K562 (cell line): ENCODE measurements at regions not wholly inside any gene's neighbourhood (a gene's known extent, or its start where the extent isn't known, plus 50 kb on each side); places are given as distances from the start of the nearest gene placed in this dataset.

ENCODE experiments used
- ATAC-seq: fragments of 200-7000 bp; cut with Tn5 transposase; 3 replicates; pipeline ENCODE4 v1.9.1; 2020; ENCODE audit warnings: moderate library complexity
- BruUV-seq: library from RNA; stranded (reverse); fragments of 400-500 nt; replicated peaks from 2 replicates; lab custom pipeline; 2021; lab: Mats Ljungman, UMichigan
- CTCF ChIA-PET: fragments of 300-600 bp; formaldehyde crosslinking; extraction: SDS; loops from one replicate; lab custom pipeline; 2021; ENCODE audit warnings: low intra/inter-chr PET ratio; lab: Yijun Ruan, JAX
- POLR2A ChIA-PET: fragments of 300-600, 350-650 bp; sonication (Branson Sonifier 250); formaldehyde crosslinking; extraction: SDS; loops from one replicate; lab custom pipeline; 2021; ENCODE audit warnings: antibody characterized with exemption, inconsistent platforms; lab: Yijun Ruan, JAX
- DNase-seq, 4 experiments: peaks; one replicate each; pipeline versions ENCODE4 v3.0.0 to v3.0.0-alpha.2; 2011 to 2018; ENCODE audit warnings: low spot score in 3 of 4, mixed read lengths in 3 of 4; ENCODE audit errors: extremely low read depth in 1 of 4
- FAIRE-seq: peaks from 2 replicates; lab custom pipeline; 2011; peaks lifted over from hg19 to GRCh38; lab: Jason Lieb, UNC
- H2AFZ ChIP-seq: 2 replicates; pipeline ENCODE4 v1.6.0; 2011; ENCODE audit warnings: low read depth, low read length, control low read depth, inconsistent platforms
- H3K27ac ChIP-seq: fragments of 200-600 bp; 3 replicates; pipeline ENCODE4 v1.8.0; 2011; ENCODE audit warnings: low read depth, mild to moderate bottlenecking, control low read depth, inconsistent platforms, low read length, moderate library complexity, mixed read lengths; ENCODE audit errors: extremely low read depth
- H3K27me3 ChIP-seq, 2 experiments: fragments of 300-600 bp in 1 of 2; 2 replicates in 1 of 2; 3 replicates in 1 of 2; pipeline versions ENCODE4 v1.6.0 to v1.8.0; 2011; ENCODE audit warnings: inconsistent platforms in 2 of 2, low read length in 2 of 2, mild to moderate bottlenecking in 1 of 2, mixed read lengths in 1 of 2, moderate library complexity in 1 of 2; ENCODE audit not compliant: control insufficient read depth in 2 of 2, insufficient read depth in 2 of 2
- H3K36me3 ChIP-seq: fragments of 300-600 bp; 3 replicates; pipeline ENCODE4 v1.8.0; 2011; ENCODE audit warnings: mild to moderate bottlenecking, low read length, inconsistent platforms; ENCODE audit not compliant: control insufficient read depth, insufficient read depth
- H3K4me1 ChIP-seq, 2 experiments: fragments of 200-600 bp in 1 of 2; replicated peaks in 1 of 2; 2 replicates in 1 of 2; 3 replicates in 1 of 2; pipeline versions ENCODE4 v1.5.1 to v1.8.0; 2011; ENCODE audit warnings: inconsistent platforms in 2 of 2, low read length in 2 of 2, mild to moderate bottlenecking in 1 of 2, mixed read lengths in 1 of 2, moderate library complexity in 1 of 2; ENCODE audit not compliant: control insufficient read depth in 2 of 2, insufficient read depth in 2 of 2
- H3K4me2 ChIP-seq: 2 replicates; pipeline ENCODE4 v1.6.1; 2011; ENCODE audit warnings: low read length, control low read depth, inconsistent platforms, mixed read lengths; ENCODE audit not compliant: insufficient read depth
- H3K4me3 ChIP-seq: fragments of 200-600 bp; sonication (generic), shearing (Covaris generic); 2 replicates; pipeline ENCODE4 v1.5.1; 2016; ENCODE audit warnings: control low read depth, inconsistent platforms
- H3K79me2 ChIP-seq: fragments of 200-600 bp; 3 replicates; pipeline ENCODE4 v1.8.0; 2011; ENCODE audit warnings: low read length, inconsistent platforms; ENCODE audit not compliant: control insufficient read depth, insufficient read depth
- H3K9ac ChIP-seq, 2 experiments: 2 replicates each; pipeline versions ENCODE4 v1.6.0 to v1.6.1; 2011; ENCODE audit warnings: low read depth in 2 of 2, low read length in 2 of 2, control low read depth in 1 of 2, inconsistent platforms in 1 of 2, mild to moderate bottlenecking in 1 of 2, mixed read lengths in 1 of 2; ENCODE audit not compliant: insufficient read depth in 1 of 2
- H3K9me1 ChIP-seq: one replicate; pipeline ENCODE4 v1.6.0; 2011; ENCODE audit warnings: inconsistent platforms, mild to moderate bottlenecking, low read length, moderate library complexity; ENCODE audit not compliant: control insufficient read depth, insufficient read depth
- H3K9me3 ChIP-seq: replicated peaks from 2 replicates; pipeline ENCODE4 v1.5.1; 2011; ENCODE audit warnings: low read depth, low read length, inconsistent platforms; ENCODE audit not compliant: control insufficient read depth, insufficient read depth
- H4K20me1 ChIP-seq: replicated peaks from 2 replicates; pipeline ENCODE4 v1.6.1; 2011; ENCODE audit warnings: low read length, inconsistent platforms, mixed read lengths; ENCODE audit not compliant: control insufficient read depth, insufficient read depth
- CBX2 ChIP-seq: fragments of 200-600 bp; sonication (generic); IDR thresholded peaks from one replicate; pipeline ENCODE4 v1.6.1; 2012; ENCODE audit warnings: mild to moderate bottlenecking, low read length, inconsistent platforms; ENCODE audit not compliant: insufficient read depth, poor library complexity, severe bottlenecking
- CTCFL ChIP-seq: IDR thresholded peaks from 2 replicates; pipeline ENCODE4 v1.6.1; 2011; ENCODE audit warnings: borderline replicate concordance, low read depth, mild to moderate bottlenecking, moderate library complexity, low read length; ENCODE audit not compliant: insufficient read depth, poor library complexity, severe bottlenecking
- DACH1 ChIP-seq: fragments of 450-650 bp; IDR thresholded peaks from 2 replicates; pipeline ENCODE4 v1.6.1; 2018; ENCODE audit not compliant: partially characterized antibody
- EHMT2 ChIP-seq: fragments of 450-650 bp; IDR thresholded peaks from 2 replicates; pipeline ENCODE4 v1.6.1; 2018; ENCODE audit warnings: antibody characterized with exemption
- HES1 ChIP-seq: fragments of 450-650 bp; IDR thresholded peaks from 2 replicates; pipeline ENCODE4 v1.6.1; 2016; ENCODE audit warnings: low read depth, mild to moderate bottlenecking, moderate library complexity
- RAD21 ChIP-seq, 2 experiments: fragments of 250-450 bp in 1 of 2; fragments of 450-650 bp in 1 of 2; sonication (Bioruptor Pico) in 1 of 2; formaldehyde crosslinking in 1 of 2; IDR thresholded peaks in 1 of 2; conservative IDR thresholded peaks in 1 of 2; 2 replicates each; pipeline versions ENCODE4 v1.4.0 to v1.8.0; 2020 to 2022; ENCODE audit warnings: mild to moderate bottlenecking in 2 of 2, moderate library complexity in 1 of 2
- RERE ChIP-seq: sonication (generic); formaldehyde crosslinking; IDR thresholded peaks from 2 replicates; pipeline ENCODE4 v1.8.0; 2023; ENCODE audit warnings: missing genetic modification reagents, mild to moderate bottlenecking, borderline replicate concordance
- SPI1 ChIP-seq: IDR thresholded peaks from 2 replicates; pipeline ENCODE4 v1.6.1; 2011; ENCODE audit warnings: low read depth, low read length, control low read depth, borderline replicate concordance
- WGBS: fragments of 100-300 bp; shearing (Covaris generic); methylation state at CpG from one replicate; pipeline ENCODE4 v1.1.6; 2016; ENCODE audit warnings: low coverage, mixed read lengths; ENCODE audit not compliant: insufficient coverage; ENCODE audit errors: missing lambda C conversion rate; 5-methylcytosine and 5-hydroxymethylcytosine counted together
- in situ Hi-C: fragments of 300-500 bp; cut with MboI; formaldehyde crosslinking; loops from 4 replicates; pipeline ENCODE4 v1.15.0; 2018; ENCODE audit warnings: inconsistent platforms, mixed read lengths
- intact Hi-C: fragments of 100-400 bp; cut with micrococcal nuclease; formaldehyde crosslinking; loops from 2 replicates; pipeline ENCODE4 v1.14.2; 2022

GRCh38 chr7:127504715-127505114, 80.7 kb downstream of the GCC1 start (continued):
- TF ChIP-seq SPI1 (0 out of 2 replicates have a peak, but pooled peaks have one; percentile 21), RAD21 (CRISPR knock-in tag; conservative IDR thresholded peaks at IDR 0.05 in 1 of 2, IDR thresholded peaks at IDR 0.05 in 1 of 2) (peak; percentile 43 to 68; a peak in 3 of 4 replicates), HES1 (no peak), CBX2 (no peak), EHMT2 (peak; percentile 68), CTCFL (peak; percentile 83)

GRCh38 chr7:127501817-127502216, 83.6 kb downstream of the GCC1 start:
- TF ChIP-seq DACH1 (peak; percentile 88), RERE (no peak)
- TF ChIP-seq, all 486 proteins: peak for 1
- intact Hi-C loops (loop anchor here (5.0 kb wide), 1 partner anchor 125 kb away; no protein-coding TSS in a partner anchor), in situ Hi-C loops (no loop called here)
- CTCF ChIA-PET, result no interaction called here
- Histone ChIP-seq H4K20me1 (no peaks in the 10 kb centered on the region), H3K4me2 (no peak overlapping the region), H3K9me3 (no peaks in the 10 kb centered on the region), H3K27me3 (no peaks in the 10 kb centered on the region), H3K9me1 (no peaks in the 10 kb centered on the region), H3K9ac (no peak overlapping the region), H3K36me3 (no peaks in the 10 kb centered on the region), H3K4me1 (no peaks in the 10 kb centered on the region), H3K4me3 (no peak overlapping the region), H2AFZ (no peak overlapping the region), H3K27ac (no peak overlapping the region), H3K79me2 (no peaks in the 10 kb centered on the region)
- DNase-seq, result no peak
- no peak for FAIRE-seq
- no peak for ATAC-seq
- POLR2A ChIA-PET, result no interaction called here
- WGBS, result 5% methylated on average over 4 of the region's 4 CpGs
- no TSS peak for BruUV-seq
